ENCODE measurements at regions not wholly inside any gene's neighbourhood (a gene's known extent, or its start where the extent isn't known, plus 50 kb on each side); places are given as distances from the start of the nearest gene placed in this dataset.

DNA sequence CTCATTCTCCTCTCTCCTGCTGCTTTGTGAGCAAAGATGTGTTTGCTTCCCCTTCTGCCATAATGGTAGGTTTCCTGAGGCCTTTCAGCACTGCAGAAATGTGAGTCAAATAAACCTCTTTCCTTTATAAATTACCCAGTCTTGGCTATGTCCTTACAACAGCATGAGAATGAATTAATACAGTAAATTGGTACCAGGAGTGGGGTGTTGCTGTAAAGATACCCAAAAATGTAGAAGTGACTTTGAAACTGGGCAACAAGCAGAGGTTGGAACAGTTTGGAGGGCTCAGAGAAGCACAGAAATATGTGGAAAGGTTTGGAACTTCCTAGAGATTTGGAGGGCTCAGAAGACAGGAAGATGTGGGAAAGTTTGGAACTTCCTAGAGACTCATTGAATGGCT is 388.7 kb upstream of the GHITM start:
- Histone ChIP-seq H3K36me3 (replicated peaks in 1 of 2; ENCODE audit: control insufficient read depth in 2 of 2, insufficient read depth in 2 of 2, low read length in 2 of 2) (no peaks in the 10 kb centered on the region), H4K91ac (ENCODE audit: low read depth, low read length, poor library complexity) (no peak overlapping the region), H3K14ac (ENCODE audit: low read length) (no peak overlapping the region), H2AK5ac (ENCODE audit: low read depth, low read length) (no peak overlapping the region), H2BK15ac (ENCODE audit: low read length) (no peak overlapping the region), H3K4ac (ENCODE audit: low read length) (no peak overlapping the region), H3K4me1 (ENCODE audit: control insufficient read depth in 2 of 2, insufficient read depth in 1 of 2, low read depth in 1 of 2, low read length in 2 of 2) (no peaks in the 10 kb centered on the region), H3K4me3 (ENCODE audit: low read length in 2 of 2) (no peak overlapping the region), H3K27ac (replicated peaks; ENCODE audit: low read length) (no peak overlapping the region), H2AFZ (ENCODE audit: low read length) (no peak overlapping the region), H4K8ac (ENCODE audit: low read depth, low read length) (no peak overlapping the region), H3K23ac (ENCODE audit: low read depth, low read length, poor library complexity) (no peak overlapping the region), H3K79me1 (ENCODE audit: low read depth, low read length) (no peaks in the 10 kb centered on the region), H3K9ac (ENCODE audit: low read depth, low read length, poor library complexity) (no peak overlapping the region), H2BK5ac (ENCODE audit: low read length) (no peak overlapping the region), H3K27me3 (ENCODE audit: control insufficient read depth in 3 of 3, insufficient read depth in 3 of 3, low read depth in 1 of 3, low read length in 3 of 3) (no peaks in the 10 kb centered on the region), H3K9me3 (replicated peaks in 1 of 2; ENCODE audit: control insufficient read depth in 2 of 2, insufficient read depth in 1 of 2, low read depth in 1 of 2, low read length in 2 of 2) (peaks cover 3 to 16% of the 10 kb centered on the region in 2 donors), H3K4me2 (ENCODE audit: insufficient read depth, low read length, poor library complexity, severe bottlenecking) (no peak overlapping the region), H3K18ac (ENCODE audit: low read length) (no peak overlapping the region), H2BK12ac (ENCODE audit: low read length) (no peak overlapping the region), H2BK120ac (ENCODE audit: low read depth, low read length) (no peak overlapping the region)
- no peak for DNase-seq (ENCODE audit: low spot score)

DNA sequence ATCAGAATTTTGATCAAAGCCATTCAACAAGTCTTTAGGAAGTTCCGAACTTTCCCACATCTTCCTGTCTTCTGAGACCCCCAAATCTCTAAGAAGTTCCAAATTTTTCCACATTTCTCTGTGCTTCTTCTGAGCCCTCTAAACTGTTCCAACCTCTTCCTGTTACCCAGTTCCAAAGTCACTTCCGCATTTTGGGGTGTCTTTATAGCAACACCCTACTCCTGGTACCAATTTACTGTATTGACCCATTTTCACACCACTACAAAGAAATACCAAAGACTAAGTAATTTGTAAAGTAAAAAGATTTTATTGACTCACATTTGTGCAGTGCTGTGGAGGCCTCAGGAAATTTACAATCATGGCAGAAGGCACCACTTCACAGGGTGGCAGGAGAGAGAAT is 385.8 kb upstream of the GHITM start:
- H3K27ac ChIP-seq (replicated peaks; ENCODE audit: low read length), result no peak overlapping the region
- H3K79me1 ChIP-seq (ENCODE audit: low read depth, low read length), result no peaks in the 10 kb centered on the region
- H3K36me3 ChIP-seq (replicated peaks in 1 of 2; ENCODE audit: control insufficient read depth in 2 of 2, insufficient read depth in 2 of 2, low read length in 2 of 2), result no peaks in the 10 kb centered on the region
- H3K27me3 ChIP-seq (ENCODE audit: control insufficient read depth in 3 of 3, insufficient read depth in 3 of 3, low read depth in 1 of 3, low read length in 3 of 3), result no peaks in the 10 kb centered on the region
- H4K8ac ChIP-seq (ENCODE audit: low read depth, low read length), result no peak overlapping the region
- no peak overlapping the region for H2BK15ac ChIP-seq (ENCODE audit: low read length)
- H4K91ac ChIP-seq (ENCODE audit: low read depth, low read length, poor library complexity), result no peak overlapping the region
- H3K4me2 ChIP-seq (ENCODE audit: insufficient read depth, low read length, poor library complexity, severe bottlenecking), result no peak overlapping the region
- no peak overlapping the region for H2BK120ac ChIP-seq (ENCODE audit: low read depth, low read length)
- no peak overlapping the region for H2AK5ac ChIP-seq (ENCODE audit: low read depth, low read length)
- no peak overlapping the region for H3K4me3 ChIP-seq (ENCODE audit: low read length in 2 of 2)
- no peak overlapping the region for H2BK5ac ChIP-seq (ENCODE audit: low read length)
- WGBS, 2 donors (ENCODE audit: extremely low coverage in 2 of 2, insufficient read length in 2 of 2, insufficient replicate concordance in 1 of 2), result no CpG with 5 or more reads among the region's 2 CpGs
- H3K18ac ChIP-seq (ENCODE audit: low read length), result no peak overlapping the region
- H3K9ac ChIP-seq (ENCODE audit: low read depth, low read length, poor library complexity), result no peak overlapping the region
- H3K4ac ChIP-seq (ENCODE audit: low read length), result no peak overlapping the region
- H3K23ac ChIP-seq (ENCODE audit: low read depth, low read length, poor library complexity), result no peak overlapping the region
- no peak overlapping the region for H3K14ac ChIP-seq (ENCODE audit: low read length)
- no peaks in the 10 kb centered on the region for H3K4me1 ChIP-seq (ENCODE audit: control insufficient read depth in 2 of 2, insufficient read depth in 1 of 2, low read depth in 1 of 2, low read length in 2 of 2)
- no peak overlapping the region for H2BK12ac ChIP-seq (ENCODE audit: low read length)
- peaks cover 3 to 16% of the 10 kb centered on the region in 2 donors for H3K9me3 ChIP-seq (replicated peaks in 1 of 2; ENCODE audit: control insufficient read depth in 2 of 2, insufficient read depth in 1 of 2, low read depth in 1 of 2, low read length in 2 of 2)
- no peak overlapping the region for H2AFZ ChIP-seq (ENCODE audit: low read length)
- DNase-seq (ENCODE audit: low spot score), result no peak

DNA sequence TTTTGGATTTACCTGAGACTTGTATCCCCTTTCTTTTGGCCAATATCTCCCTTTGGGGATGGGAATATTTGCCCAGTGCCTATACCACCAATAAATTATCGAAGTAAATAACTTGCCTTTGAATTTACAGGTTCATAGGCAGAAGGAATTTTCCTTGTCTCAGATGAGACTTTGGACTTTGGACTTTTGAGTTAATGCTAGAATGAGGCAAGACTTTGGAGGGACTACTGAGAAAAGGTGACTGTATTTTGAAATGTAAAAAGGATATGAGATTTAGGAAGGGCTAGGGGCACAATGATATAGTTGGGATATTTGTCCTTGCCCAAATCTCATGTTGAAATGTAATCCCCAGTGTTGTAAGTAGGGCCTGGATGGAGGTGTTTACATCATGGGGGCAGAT is 384.5 kb upstream of the GHITM start:
- Histone ChIP-seq H3K4me2 (ENCODE audit: insufficient read depth, low read length, poor library complexity, severe bottlenecking) (no peak overlapping the region), H3K9me3 (replicated peaks in 1 of 2; ENCODE audit: control insufficient read depth in 2 of 2, insufficient read depth in 1 of 2, low read depth in 1 of 2, low read length in 2 of 2) (peaks cover 3 to 14% of the 10 kb centered on the region in 2 donors), H3K79me1 (ENCODE audit: low read depth, low read length) (no peaks in the 10 kb centered on the region), H3K14ac (ENCODE audit: low read length) (no peak overlapping the region), H2AK5ac (ENCODE audit: low read depth, low read length) (no peak overlapping the region), H2BK15ac (ENCODE audit: low read length) (no peak overlapping the region), H4K91ac (ENCODE audit: low read depth, low read length, poor library complexity) (no peak overlapping the region), H3K18ac (ENCODE audit: low read length) (no peak overlapping the region), H2AFZ (ENCODE audit: low read length) (no peak overlapping the region), H2BK12ac (ENCODE audit: low read length) (no peak overlapping the region), H3K4me3 (ENCODE audit: low read length in 2 of 2) (no peak overlapping the region), H4K8ac (ENCODE audit: low read depth, low read length) (no peak overlapping the region), H3K9ac (ENCODE audit: low read depth, low read length, poor library complexity) (no peak overlapping the region), H2BK120ac (ENCODE audit: low read depth, low read length) (no peak overlapping the region), H3K36me3 (replicated peaks in 1 of 2; ENCODE audit: control insufficient read depth in 2 of 2, insufficient read depth in 2 of 2, low read length in 2 of 2) (no peaks in the 10 kb centered on the region), H3K4me1 (ENCODE audit: control insufficient read depth in 2 of 2, insufficient read depth in 1 of 2, low read depth in 1 of 2, low read length in 2 of 2) (no peaks in the 10 kb centered on the region), H3K4ac (ENCODE audit: low read length) (no peak overlapping the region), H3K23ac (ENCODE audit: low read depth, low read length, poor library complexity) (no peak overlapping the region), H2BK5ac (ENCODE audit: low read length) (no peak overlapping the region), H3K27me3 (ENCODE audit: control insufficient read depth in 3 of 3, insufficient read depth in 3 of 3, low read depth in 1 of 3, low read length in 3 of 3) (no peaks in the 10 kb centered on the region), H3K27ac (replicated peaks; ENCODE audit: low read length) (no peak overlapping the region)
- no peak for DNase-seq (ENCODE audit: low spot score)
- no CpG with 5 or more reads among the region's 1 CpG for WGBS, 2 donors (ENCODE audit: extremely low coverage in 2 of 2, insufficient read length in 2 of 2, insufficient replicate concordance in 1 of 2)

DNA sequence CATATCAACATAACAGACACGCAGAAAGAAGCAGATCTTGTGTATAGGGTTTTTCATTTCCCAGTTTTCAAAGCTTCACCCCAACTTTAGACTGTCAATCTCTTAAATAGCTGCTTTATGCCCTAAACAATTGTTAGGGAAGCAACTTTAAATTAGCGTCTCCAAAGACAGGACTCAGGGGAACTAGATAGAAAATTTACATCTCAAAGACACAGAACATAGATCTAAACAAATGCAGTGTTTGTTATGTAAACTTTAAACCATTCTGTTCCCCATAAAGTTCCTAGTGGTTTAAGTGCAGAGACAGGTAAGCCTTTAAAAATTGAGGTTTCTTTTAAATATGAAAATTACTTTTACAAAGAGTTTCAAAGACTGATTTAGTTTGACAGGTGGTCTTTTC is 379.2 kb upstream of the GHITM start:
- WGBS, 2 donors (ENCODE audit: extremely low coverage in 2 of 2, insufficient read length in 2 of 2, insufficient replicate concordance in 1 of 2), result no CpG with 5 or more reads among the region's 2 CpGs
- DNase-seq (ENCODE audit: low spot score), result no peak
- H2BK5ac ChIP-seq (ENCODE audit: low read length), result no peak overlapping the region
- H3K4me3 ChIP-seq (ENCODE audit: low read length in 2 of 2), result no peak overlapping the region
- no peak overlapping the region for H2BK120ac ChIP-seq (ENCODE audit: low read depth, low read length)
- H3K4me1 ChIP-seq (ENCODE audit: control insufficient read depth in 2 of 2, insufficient read depth in 1 of 2, low read depth in 1 of 2, low read length in 2 of 2), result peaks cover 0 to 1% of the 10 kb centered on the region in 2 donors
- H2BK12ac ChIP-seq (ENCODE audit: low read length), result no peak overlapping the region
- H3K79me1 ChIP-seq (ENCODE audit: low read depth, low read length), result no peaks in the 10 kb centered on the region
- no peak overlapping the region for H2AK5ac ChIP-seq (ENCODE audit: low read depth, low read length)
- H3K9me3 ChIP-seq (replicated peaks in 1 of 2; ENCODE audit: control insufficient read depth in 2 of 2, insufficient read depth in 1 of 2, low read depth in 1 of 2, low read length in 2 of 2), result no peaks in the 10 kb centered on the region
- H4K8ac ChIP-seq (ENCODE audit: low read depth, low read length), result no peak overlapping the region
- no peak overlapping the region for H3K27ac ChIP-seq (replicated peaks; ENCODE audit: low read length)
- no peak overlapping the region for H4K91ac ChIP-seq (ENCODE audit: low read depth, low read length, poor library complexity)
- H3K4ac ChIP-seq (ENCODE audit: low read length), result no peak overlapping the region
- H3K9ac ChIP-seq (ENCODE audit: low read depth, low read length, poor library complexity), result no peak overlapping the region
- H3K4me2 ChIP-seq (ENCODE audit: insufficient read depth, low read length, poor library complexity, severe bottlenecking), result no peak overlapping the region
- H3K27me3 ChIP-seq (ENCODE audit: control insufficient read depth in 3 of 3, insufficient read depth in 3 of 3, low read depth in 1 of 3, low read length in 3 of 3), result no peaks in the 10 kb centered on the region
- no peaks in the 10 kb centered on the region for H3K36me3 ChIP-seq (replicated peaks in 1 of 2; ENCODE audit: control insufficient read depth in 2 of 2, insufficient read depth in 2 of 2, low read length in 2 of 2)
- no peak overlapping the region for H3K18ac ChIP-seq (ENCODE audit: low read length)
- no peak overlapping the region for H3K23ac ChIP-seq (ENCODE audit: low read depth, low read length, poor library complexity)
- H2BK15ac ChIP-seq (ENCODE audit: low read length), result no peak overlapping the region
- H3K14ac ChIP-seq (ENCODE audit: low read length), result no peak overlapping the region
- no peak overlapping the region for H2AFZ ChIP-seq (ENCODE audit: low read length)
